Panc1 (cell line): ENCODE measurements at regions not wholly inside any gene's neighbourhood (a gene's known extent, or its start where the extent isn't known, plus 50 kb on each side); places are given as distances from the start of the nearest gene placed in this dataset.
A peak's percentile ranks its signal among the peaks of the same experiment; 100 is the strongest.

Experiments used
- ATAC-seq: fragments of 200-7000 bp; cut with Tn5 transposase; 2 replicates; pipeline ENCODE4 v1.9.1; 2020; ENCODE audit warnings: mild to moderate bottlenecking, moderate library complexity
- BruUV-seq: library from RNA; stranded (reverse); fragments of 400-500 nt; replicated peaks from 2 replicates; lab custom pipeline; 2021; lab: Mats Ljungman, UMichigan
- CTCF ChIA-PET: fragments of 300-600 bp; sonication (Branson Sonifier 250); formaldehyde crosslinking; loops from one replicate; lab custom pipeline; 2022; ENCODE audit warnings: antibody characterized with exemption; lab: Charles Lee
- POLR2A ChIA-PET: fragments of 300-600 bp; sonication (Branson Sonifier 250); formaldehyde crosslinking; loops from one replicate; lab custom pipeline; 2022; ENCODE audit warnings: antibody characterized with exemption; lab: Charles Lee
- DNase-seq: peaks from one replicate; pipeline ENCODE4 v3.0.0-alpha.2; 2010; ENCODE audit warnings: low read depth, low spot score
- H3K27ac ChIP-seq: 2 replicates; pipeline ENCODE4 v1.5.1; 2011; ENCODE audit warnings: mild to moderate bottlenecking, low read length, inconsistent platforms
- H3K27me3 ChIP-seq: fragments of 200-500 bp; sonication (Bioruptor generic); 2 replicates; pipeline ENCODE4 v1.6.0; 2014; ENCODE audit warnings: low read length, inconsistent platforms; ENCODE audit not compliant: control insufficient read depth, insufficient read depth
- H3K36me3 ChIP-seq: fragments of 200-500 bp; sonication (Bioruptor generic); 2 replicates; pipeline ENCODE4 v1.5.1; 2014; ENCODE audit warnings: inconsistent platforms, mild to moderate bottlenecking, low read length, moderate library complexity; ENCODE audit not compliant: control insufficient read depth, insufficient read depth
- H3K4me1 ChIP-seq: 2 replicates; pipeline ENCODE4 v1.5.1; 2011; ENCODE audit warnings: inconsistent platforms, mild to moderate bottlenecking, low read length, moderate library complexity; ENCODE audit not compliant: control insufficient read depth, insufficient read depth
- H3K4me3 ChIP-seq, 2 experiments: 2 replicates each; pipeline ENCODE4 v1.5.1; 2011 to 2012; ENCODE audit warnings: low read depth in 2 of 2, low read length in 2 of 2, mild to moderate bottlenecking in 2 of 2, inconsistent platforms in 1 of 2, moderate library complexity in 1 of 2
- H3K9me3 ChIP-seq: fragments of 200-500 bp; sonication (Bioruptor generic); 2 replicates; pipeline ENCODE4 v1.5.1; 2014; ENCODE audit warnings: low read depth, mild to moderate bottlenecking, inconsistent platforms, low read length, moderate library complexity; ENCODE audit not compliant: control insufficient read depth, insufficient read depth
- CTCF ChIP-seq: fragments of 450-650 bp; IDR thresholded peaks from 2 replicates; pipeline ENCODE4 v1.5.1; 2017; ENCODE audit warnings: mild to moderate bottlenecking
- POLR2AphosphoS5 ChIP-seq: IDR thresholded peaks from 2 replicates; pipeline ENCODE4 v1.6.1; 2012; ENCODE audit warnings: mild to moderate bottlenecking, low read depth, low read length, moderate library complexity
- REST ChIP-seq, 2 experiments: IDR thresholded peaks; 2 replicates each; pipeline ENCODE4 v1.6.1; 2011 to 2012; ENCODE audit warnings: low read depth in 2 of 2, control low read depth in 1 of 2, low read length in 1 of 2, mild to moderate bottlenecking in 1 of 2, moderate library complexity in 1 of 2; ENCODE audit not compliant: insufficient read depth in 1 of 2
- SIN3A ChIP-seq: IDR thresholded peaks from 2 replicates; pipeline ENCODE4 v1.6.1; 2012; ENCODE audit warnings: low read depth, mild to moderate bottlenecking, low read length, moderate library complexity, borderline replicate concordance; ENCODE audit not compliant: insufficient read depth
- TCF7L2 ChIP-seq: IDR thresholded peaks from 2 replicates; pipeline ENCODE4 v1.6.1; 2011; ENCODE audit warnings: mild to moderate bottlenecking, low read depth, low read length, inconsistent platforms
- in situ Hi-C: cut with HindIII; loops from 2 replicates; pipeline ENCODE4 v1.10.0; 2016; ENCODE audit warnings: low sequenced_read_pairs, low pct_unique_long_range_greater_than_20kb
- intact Hi-C: fragments of 100-400 bp; cut with micrococcal nuclease; formaldehyde crosslinking; loops from one replicate; pipeline ENCODE4 v1.10.0; 2022; ENCODE audit not compliant: unreplicated experiment

GRCh38 chr20:19907326-19908056 is 109.7 kb upstream of the NAA20 start:
- POLR2A ChIA-PET: interaction anchor here (0.6 to 0.7 kb wide), 2 partner anchors 58 to 110 kb away, joined by 3 read pairs; no protein-coding TSS in a partner anchor
- CTCF ChIA-PET: interaction anchor here (0.6 kb wide), 1 partner anchor 118 kb away, joined by 3 read pairs; no protein-coding TSS in a partner anchor
- Histone ChIP-seq H3K36me3 (no peaks in the 10 kb centered on the region), H3K4me1 (peaks cover 5% of the 10 kb centered on the region), H3K27ac (no peak overlapping the region), H3K9me3 (no peaks in the 10 kb centered on the region), H3K4me3 (no peak overlapping the region), H3K27me3 (no peaks in the 10 kb centered on the region)
- no TSS peak for BruUV-seq
- in situ Hi-C loops: no loop called here
- DNase-seq: no peak
- intact Hi-C loops: no loop called here
- no peak for ATAC-seq
- TF ChIP-seq SIN3A: no peak

- Histone ChIP-seq H3K27me3 (no peaks in the 10 kb centered on the region), H3K4me1 (no peaks in the 10 kb centered on the region; the same call in 1 of the 2 replicates), H3K36me3 (no peaks in the 10 kb centered on the region), H3K9me3 (no peaks in the 10 kb centered on the region), H3K4me3 (no peak overlapping the region), H3K27ac (no peak overlapping the region)
- no peak for ATAC-seq
- in situ Hi-C loops (no loop called here), intact Hi-C loops (no loop called here)
- TF ChIP-seq REST (IDR thresholded peaks at IDR 0.05; ENCODE audit: insufficient read depth in 1 of 2, low read depth in 2 of 2, low read length in 1 of 2): no peak
- ChIA-PET CTCF (interaction anchor here (0.6 kb wide), 1 partner anchor 57 kb away, joined by 3 read pairs; no protein-coding TSS in a partner anchor), POLR2A (no interaction called here)
- BruUV-seq: no TSS peak
- no peak for DNase-seq
Measured at GRCh38 chr20:19908576-19908975, 108.6 kb upstream of the NAA20 start.

GRCh38 chr20:19909725-19910124 is 107.4 kb upstream of the NAA20 start:
- TF ChIP-seq POLR2AphosphoS5 (no peak), REST (IDR thresholded peaks at IDR 0.05; ENCODE audit: insufficient read depth in 1 of 2, low read depth in 2 of 2, low read length in 1 of 2) (no peak), CTCF (no peak), TCF7L2 (no peak), SIN3A (no peak)
- BruUV-seq: no TSS peak
- peaks cover 11% of the 10 kb centered on the region for H3K4me1 ChIP-seq
- intact Hi-C loops (no loop called here), in situ Hi-C loops (no loop called here)
- H3K27me3 ChIP-seq: no peaks in the 10 kb centered on the region
- no peak for DNase-seq
- ChIA-PET POLR2A (no interaction called here), CTCF (no interaction called here)
- no peaks in the 10 kb centered on the region for H3K9me3 ChIP-seq
- no peaks in the 10 kb centered on the region for H3K36me3 ChIP-seq
- no peak overlapping the region for H3K4me3 ChIP-seq
- ATAC-seq: no peak
- H3K27ac ChIP-seq: peak overlapping the region; percentile 4; the same call in 1 of the 2 replicates
